ENCODE measurements at regions not wholly inside any gene's neighbourhood (a gene's known extent, or its start where the extent isn't known, plus 50 kb on each side); places are given as distances from the start of the nearest gene placed in this dataset.

DNA sequence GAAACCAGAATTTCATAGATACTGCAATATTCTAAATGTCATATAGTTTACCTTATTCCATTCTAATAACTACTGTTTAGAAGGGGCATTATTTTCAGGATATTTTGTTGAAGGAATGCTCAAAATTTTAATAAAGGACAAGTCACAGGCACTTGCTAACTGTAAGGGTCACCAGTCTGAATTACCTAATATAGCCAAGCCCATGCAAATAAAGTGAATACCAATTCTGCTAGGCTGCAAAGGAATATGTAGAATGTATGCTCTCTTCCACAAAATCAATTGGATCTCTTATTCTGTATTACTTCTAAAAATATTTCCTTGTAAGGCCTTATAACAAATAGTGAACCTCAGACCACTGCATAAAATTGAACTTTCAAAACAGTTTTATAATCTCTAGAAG lies 52.3 kb upstream of the FAT4 start:
- no peaks in the 10 kb centered on the region for H3K4me1 ChIP-seq (ENCODE audit: control insufficient read depth, insufficient read depth, low read length)
- ChIA-PET SMC1A (ENCODE audit: uncharacterized antibody, unreplicated experiment) (no interaction called here), CTCF (no interaction called here), POLR2A (no interaction called here), RAD21 (ENCODE audit: unreplicated experiment) (no interaction called here)
- ATAC-seq (no peak), DNase-seq (ENCODE audit: low read depth, low spot score) (no peak), FAIRE-seq (no peak)
- H3K9ac ChIP-seq (ENCODE audit: control insufficient read depth, insufficient read depth, low read length), result no peak overlapping the region
- TF ChIP-seq CHD4 (IDR thresholded peaks at IDR 0.05) (no peak), PAX8 (IDR thresholded peaks at IDR 0.05) (no peak), TCF12 (IDR thresholded peaks at IDR 0.05; ENCODE audit: low read depth, low read length) (no peak), JUNB (IDR thresholded peaks at IDR 0.05) (no peak), NRF1 (conservative IDR thresholded peaks at IDR 0.05; ENCODE audit: low read depth, low read length) (no peak), STAT3 (IDR thresholded peaks at IDR 0.05; ENCODE audit: low read depth, low read length) (no peak), PML (IDR thresholded peaks at IDR 0.05; ENCODE audit: low read length) (no peak), RB1 (IDR thresholded peaks at IDR 0.05; ENCODE audit: borderline replicate concordance) (no peak), SMC3 (IDR thresholded peaks at IDR 0.05; ENCODE audit: borderline replicate concordance, low read length) (no peak), CBX5 (IDR thresholded peaks at IDR 0.05; ENCODE audit: low read depth) (no peak), SIN3A (IDR thresholded peaks at IDR 0.05; ENCODE audit: low read depth, low read length) (no peak), RCOR1 (conservative IDR thresholded peaks at IDR 0.05; ENCODE audit: low read depth, low read length) (no peak), SMARCA5 (IDR thresholded peaks at IDR 0.05) (no peak)
- TF ChIP-seq, protein P1, sequence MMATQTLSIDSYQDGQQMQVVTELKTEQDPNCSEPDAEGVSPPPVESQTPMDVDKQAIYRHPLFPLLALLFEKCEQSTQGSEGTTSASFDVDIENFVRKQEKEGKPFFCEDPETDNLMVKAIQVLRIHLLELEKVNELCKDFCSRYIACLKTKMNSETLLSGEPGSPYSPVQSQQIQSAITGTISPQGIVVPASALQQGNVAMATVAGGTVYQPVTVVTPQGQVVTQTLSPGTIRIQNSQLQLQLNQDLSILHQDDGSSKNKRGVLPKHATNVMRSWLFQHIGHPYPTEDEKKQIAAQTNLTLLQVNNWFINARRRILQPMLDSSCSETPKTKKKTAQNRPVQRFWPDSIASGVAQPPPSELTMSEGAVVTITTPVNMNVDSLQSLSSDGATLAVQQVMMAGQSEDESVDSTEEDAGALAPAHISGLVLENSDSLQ (IDR thresholded peaks at IDR 0.05), result no peak
- no peaks in the 10 kb centered on the region for H3K9me3 ChIP-seq (replicated peaks; ENCODE audit: control insufficient read depth, insufficient read depth, low read length)
- intact Hi-C loops (cut with micrococcal nuclease; ENCODE audit: unreplicated experiment), result no loop called here
- H3K36me3 ChIP-seq (ENCODE audit: control insufficient read depth in 2 of 2, insufficient read depth in 2 of 2, low read length in 1 of 2), result no peaks in the 10 kb centered on the region
- in situ Hi-C loops (cut with MboI), result no loop called here
- H2AFZ ChIP-seq (ENCODE audit: control insufficient read depth, low read depth, low read length), result no peak overlapping the region
- no peak overlapping the region for H3K27ac ChIP-seq (ENCODE audit: control insufficient read depth, insufficient read depth)
- H4K20me1 ChIP-seq (ENCODE audit: control insufficient read depth, insufficient read depth), result no peaks in the 10 kb centered on the region
- H3K4me3 ChIP-seq, result no peak overlapping the region
- no peaks in the 10 kb centered on the region for H3K79me2 ChIP-seq (ENCODE audit: control insufficient read depth, insufficient read depth, low read length)
- no peaks in the 10 kb centered on the region for H3K27me3 ChIP-seq (replicated peaks in 1 of 2; ENCODE audit: control insufficient read depth in 2 of 2, insufficient read depth in 2 of 2, low read length in 1 of 2)
- H3K4me2 ChIP-seq (ENCODE audit: control insufficient read depth, insufficient read depth), result no peak overlapping the region
- BruUV-seq (replicated peaks), result no TSS peak

Data from GM12878 (cell line).